RWPE1 (cell line): ENCODE measurements at regions not wholly inside any gene's neighbourhood (a gene's known extent, or its start where the extent isn't known, plus 50 kb on each side); places are given as distances from the start of the nearest gene placed in this dataset.

Experiments used
- CTCF ChIA-PET: fragments of 350-600 bp; sonication (Branson Sonifier 250); formaldehyde crosslinking; extraction: SDS; loops from one replicate; lab custom pipeline; 2021; lab: Yijun Ruan, JAX
- POLR2A ChIA-PET: fragments of 400-600 bp; formaldehyde crosslinking; extraction: SDS; loops from one replicate; lab custom pipeline; 2020; ENCODE audit warnings: antibody characterized with exemption; ENCODE audit not compliant: low non-redundant PET; lab: Yijun Ruan, JAX
- DNase-seq: peaks from one replicate; pipeline ENCODE4 v3.0.0; 2012; ENCODE audit warnings: low spot score
- H3K27ac ChIP-seq: fragments of 450-650 bp; 2 replicates; pipeline ENCODE4 v1.5.1; 2017
- TF ChIP-seq, protein P1 (sequence below): fragments of 450-650 bp; conservative IDR thresholded peaks from 2 replicates; pipeline ENCODE4 v1.5.1; 2017; ENCODE audit warnings: low read depth, mild to moderate bottlenecking

- TF ChIP-seq, protein P1, sequence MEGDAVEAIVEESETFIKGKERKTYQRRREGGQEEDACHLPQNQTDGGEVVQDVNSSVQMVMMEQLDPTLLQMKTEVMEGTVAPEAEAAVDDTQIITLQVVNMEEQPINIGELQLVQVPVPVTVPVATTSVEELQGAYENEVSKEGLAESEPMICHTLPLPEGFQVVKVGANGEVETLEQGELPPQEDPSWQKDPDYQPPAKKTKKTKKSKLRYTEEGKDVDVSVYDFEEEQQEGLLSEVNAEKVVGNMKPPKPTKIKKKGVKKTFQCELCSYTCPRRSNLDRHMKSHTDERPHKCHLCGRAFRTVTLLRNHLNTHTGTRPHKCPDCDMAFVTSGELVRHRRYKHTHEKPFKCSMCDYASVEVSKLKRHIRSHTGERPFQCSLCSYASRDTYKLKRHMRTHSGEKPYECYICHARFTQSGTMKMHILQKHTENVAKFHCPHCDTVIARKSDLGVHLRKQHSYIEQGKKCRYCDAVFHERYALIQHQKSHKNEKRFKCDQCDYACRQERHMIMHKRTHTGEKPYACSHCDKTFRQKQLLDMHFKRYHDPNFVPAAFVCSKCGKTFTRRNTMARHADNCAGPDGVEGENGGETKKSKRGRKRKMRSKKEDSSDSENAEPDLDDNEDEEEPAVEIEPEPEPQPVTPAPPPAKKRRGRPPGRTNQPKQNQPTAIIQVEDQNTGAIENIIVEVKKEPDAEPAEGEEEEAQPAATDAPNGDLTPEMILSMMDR, result no peak
- CTCF ChIA-PET, result no interaction called here
- DNase-seq, result no peak
- POLR2A ChIA-PET, result no interaction called here
- H3K27ac ChIP-seq, result no peak overlapping the region
These were observed 646.6 kb upstream of the PTBP2 start for GRCh38 chr1:96074876-96075577.

GRCh38 chr1:96075704-96076455 lies 645.7 kb upstream of the PTBP2 start:
- no peak overlapping the region for H3K27ac ChIP-seq
- TF ChIP-seq, protein P1, result no peak
- POLR2A ChIA-PET, result no interaction called here
- CTCF ChIA-PET, result no interaction called here
- DNase-seq, result peak; percentile 52

DNA sequence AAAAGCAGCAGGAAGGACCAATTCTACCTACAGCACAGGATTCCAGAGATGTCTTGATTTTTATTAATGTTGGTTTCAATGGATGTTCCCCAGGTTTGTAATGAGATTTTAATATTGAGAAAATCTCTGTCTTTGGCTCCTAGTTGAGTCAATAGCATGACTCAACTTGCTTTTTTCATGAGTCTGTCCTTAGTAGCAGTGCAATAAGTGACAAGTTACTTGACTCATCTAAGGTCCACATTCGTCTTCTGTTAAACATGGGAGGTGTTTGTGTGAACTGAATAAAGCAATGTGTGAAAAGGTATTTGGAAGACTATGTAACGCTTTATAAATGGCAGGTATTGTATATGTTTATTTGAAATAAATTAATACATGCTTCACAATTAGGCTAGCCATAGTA lies 645.0 kb upstream of the PTBP2 start:
- peak; percentile 25 for DNase-seq
- no peak overlapping the region for H3K27ac ChIP-seq
- ChIA-PET POLR2A (no interaction called here), CTCF (no interaction called here)
- TF ChIP-seq, protein P1, result no peak

- TF ChIP-seq, protein P1, result no peak
- ChIA-PET POLR2A (no interaction called here), CTCF (no interaction called here)
- DNase-seq, result no peak
- no peak overlapping the region for H3K27ac ChIP-seq
These were observed 642.0 kb upstream of the PTBP2 start for GRCh38 chr1:96079581-96079980.

DNA sequence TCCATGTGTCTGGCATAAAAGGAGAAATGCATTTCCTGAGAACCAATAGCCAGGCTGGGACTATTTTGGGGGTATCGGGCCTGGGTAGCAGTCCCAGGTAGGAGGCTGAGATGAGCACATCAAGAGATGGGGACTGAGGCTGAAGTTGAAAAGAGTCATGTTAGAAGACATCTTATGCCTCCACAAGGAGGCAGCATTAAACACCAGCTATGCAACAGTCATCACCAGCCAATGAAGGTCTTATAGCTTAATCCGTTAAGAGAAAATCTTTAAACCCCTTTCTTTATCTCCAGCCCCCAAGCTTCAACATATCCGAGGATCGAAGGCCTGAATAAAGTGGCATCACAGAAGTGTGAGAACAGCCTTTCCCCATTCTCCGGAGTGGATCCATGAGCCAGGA lies 640.7 kb upstream of the PTBP2 start:
- H3K27ac ChIP-seq, result no peak overlapping the region
- DNase-seq, result no peak
- ChIA-PET POLR2A (no interaction called here), CTCF (no interaction called here)
- TF ChIP-seq, protein P1, result no peak

GRCh38 chr1:96087719-96088118 lies 633.9 kb upstream of the PTBP2 start:
- CTCF ChIA-PET, result no interaction called here
- no peak overlapping the region for H3K27ac ChIP-seq
- POLR2A ChIA-PET, result no interaction called here
- no peak for DNase-seq
- TF ChIP-seq, protein P1, result no peak
